SK-N-MC (cell line): ENCODE measurements at regions not wholly inside any gene's neighbourhood (a gene's known extent, or its start where the extent isn't known, plus 50 kb on each side); places are given as distances from the start of the nearest gene placed in this dataset.

ENCODE experiments used
- DNase-seq: peaks from one replicate; pipeline ENCODE4 v3.0.0-alpha.2; 2011; ENCODE audit warnings: low read depth, low spot score
- H3K27ac ChIP-seq: fragments of 200-600 bp; sonication (generic); 2 replicates; pipeline ENCODE4 v1.5.1; 2016; ENCODE audit warnings: mixed run types
- H3K36me3 ChIP-seq: fragments of 200-600 bp; sonication (generic); 2 replicates; pipeline ENCODE4 v1.6.1; 2017; ENCODE audit warnings: antibody characterized with exemption, low read length, mixed read lengths; ENCODE audit not compliant: insufficient read depth
- H3K4me3 ChIP-seq: fragments of 200-600 bp; sonication (generic); 2 replicates; pipeline ENCODE4 v1.5.1; 2016
- H3K9ac ChIP-seq: fragments of 200-600 bp; sonication (generic); 2 replicates; pipeline ENCODE4 v1.8.0; 2017; ENCODE audit warnings: mixed run types, mixed read lengths; ENCODE audit not compliant: insufficient read length
- H3K9me3 ChIP-seq: fragments of 200-600 bp; sonication (generic); 2 replicates; pipeline ENCODE4 v1.6.1; 2017; ENCODE audit warnings: low read depth, mild to moderate bottlenecking, antibody characterized with exemption, low read length, moderate library complexity, mixed read lengths
- EZH2 ChIP-seq: fragments of 200-600 bp; sonication (generic); IDR thresholded peaks from one replicate; pipeline ENCODE4 v1.6.1; 2017; ENCODE audit warnings: antibody characterized with exemption
- FOXP2 ChIP-seq: optimal IDR thresholded peaks from 2 replicates; pipeline ENCODE3; 2011; ENCODE audit warnings: mild to moderate bottlenecking, moderate library complexity; ENCODE audit not compliant: insufficient read depth; ENCODE audit errors: extremely low read length, control extremely low read depth
- POLR2AphosphoS5 ChIP-seq: IDR thresholded peaks from 2 replicates; pipeline ENCODE4 v1.6.1; 2012; ENCODE audit warnings: mild to moderate bottlenecking, low read depth, low read length, borderline replicate concordance

DNA sequence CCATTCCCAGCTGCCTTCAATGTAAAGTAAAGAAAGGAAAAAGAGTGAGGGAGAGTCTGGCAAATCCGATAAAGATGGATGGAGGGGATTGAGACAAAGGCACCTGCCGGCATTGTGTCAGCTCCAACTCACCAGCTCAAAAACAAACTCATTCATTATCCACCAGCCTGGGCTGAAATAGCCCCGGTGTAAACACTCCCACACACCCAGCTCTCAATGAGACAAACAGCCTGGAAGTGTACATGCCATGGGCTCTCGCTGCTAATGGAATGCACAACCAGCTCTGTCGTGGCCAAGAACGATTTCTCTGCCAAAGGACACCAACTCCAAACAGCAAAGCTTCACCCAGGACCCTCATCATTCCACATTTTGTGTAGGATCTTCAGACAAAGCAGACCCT lies 89.3 kb upstream of the OPCML start:
- Histone ChIP-seq H3K9ac (no peak overlapping the region), H3K27ac (no peak overlapping the region), H3K4me3 (no peak overlapping the region), H3K9me3 (no peaks in the 10 kb centered on the region), H3K36me3 (no peaks in the 10 kb centered on the region)
- no peak for DNase-seq
- TF ChIP-seq FOXP2 (no peak), EZH2 (no peak), POLR2AphosphoS5 (no peak)

DNA sequence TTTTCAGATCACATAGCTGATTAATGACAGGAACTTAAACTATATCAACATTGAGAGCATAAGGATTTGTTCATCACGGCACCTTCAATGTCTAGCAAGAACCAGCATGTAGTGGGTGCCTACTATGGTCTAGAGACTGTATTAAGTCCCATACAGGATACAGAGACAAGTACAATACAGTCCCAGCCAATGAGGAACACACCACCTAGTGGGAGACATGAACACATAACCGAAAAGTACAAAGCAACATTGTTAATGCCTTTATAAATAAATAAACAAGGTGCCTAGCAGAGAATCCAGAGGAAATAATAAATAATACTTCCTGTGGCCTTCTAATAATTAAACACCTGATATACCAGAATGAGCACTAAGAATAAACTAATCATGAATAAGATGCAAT lies 87.7 kb upstream of the OPCML start:
- TF ChIP-seq EZH2: no peak
- TF ChIP-seq FOXP2: no peak
- no peak for TF ChIP-seq POLR2AphosphoS5
- H3K36me3 ChIP-seq: no peaks in the 10 kb centered on the region
- H3K9me3 ChIP-seq: no peaks in the 10 kb centered on the region
- DNase-seq: no peak
- H3K9ac ChIP-seq: no peak overlapping the region
- H3K27ac ChIP-seq: no peak overlapping the region
- H3K4me3 ChIP-seq: no peak overlapping the region

DNA sequence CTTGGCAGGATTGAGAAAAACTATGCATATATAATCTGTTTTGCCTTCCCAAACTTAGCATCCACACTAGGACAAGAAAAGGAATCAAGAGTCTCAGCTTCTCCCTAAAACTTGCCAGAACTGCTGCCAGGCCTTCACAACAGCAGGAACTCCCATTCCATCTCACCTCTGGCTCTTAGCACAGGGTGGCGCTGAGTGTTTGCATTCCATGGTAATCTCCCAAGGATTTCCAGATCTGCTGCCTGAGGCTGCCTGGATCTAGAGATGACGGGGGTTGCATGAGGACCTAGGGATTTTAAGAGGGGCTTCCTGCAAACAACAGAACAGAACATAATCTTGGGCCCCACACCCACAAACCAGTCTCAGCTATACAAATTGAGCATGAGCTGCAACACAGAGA lies 87.1 kb upstream of the OPCML start:
- Histone ChIP-seq H3K4me3 (no peak overlapping the region), H3K9me3 (no peaks in the 10 kb centered on the region), H3K36me3 (no peaks in the 10 kb centered on the region), H3K9ac (no peak overlapping the region), H3K27ac (no peak overlapping the region)
- no peak for TF ChIP-seq EZH2
- no peak for TF ChIP-seq POLR2AphosphoS5
- no peak for TF ChIP-seq FOXP2
- DNase-seq: no peak

DNA sequence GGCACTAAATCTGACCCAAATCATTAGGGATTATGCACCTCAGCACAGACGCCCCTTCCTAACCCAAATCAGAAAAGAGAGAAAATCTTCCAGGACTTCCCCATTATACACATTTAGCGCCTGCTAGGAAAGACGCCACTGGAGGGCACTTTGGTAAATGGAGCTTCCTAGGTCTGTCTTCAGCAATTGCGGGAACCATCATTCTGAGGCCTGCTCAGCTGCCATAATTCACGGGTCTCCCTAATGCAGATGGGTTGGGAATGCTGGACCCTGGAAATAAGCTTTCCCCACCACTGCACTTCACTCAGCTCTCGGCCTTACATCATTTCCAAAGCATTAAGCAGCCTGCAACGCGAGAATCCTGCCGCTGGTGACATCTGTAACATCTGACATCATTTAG lies 86.2 kb upstream of the OPCML start:
- Histone ChIP-seq H3K4me3 (no peak overlapping the region), H3K36me3 (no peaks in the 10 kb centered on the region), H3K27ac (no peak overlapping the region), H3K9me3 (no peaks in the 10 kb centered on the region), H3K9ac (no peak overlapping the region)
- TF ChIP-seq EZH2: no peak
- no peak for TF ChIP-seq POLR2AphosphoS5
- no peak for TF ChIP-seq FOXP2
- no peak for DNase-seq

DNA sequence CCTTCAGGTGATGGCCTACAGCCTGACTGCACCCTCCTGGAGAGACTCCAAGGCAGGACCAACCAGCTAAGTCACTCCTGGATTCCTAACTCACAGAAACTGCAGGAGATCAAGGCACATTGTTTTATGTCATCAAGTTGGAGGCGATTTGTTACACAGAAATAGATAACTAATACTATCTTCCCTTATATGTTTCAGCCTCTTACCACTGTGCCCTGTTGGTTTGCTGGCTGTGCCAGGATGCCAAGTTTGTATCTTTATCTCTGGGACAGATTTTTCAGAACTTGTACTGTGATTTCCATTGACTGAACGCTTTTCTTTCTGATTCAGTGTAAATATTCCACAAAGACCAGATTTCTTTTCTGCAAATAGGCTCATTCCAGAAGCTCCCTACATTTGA lies 76.2 kb upstream of the OPCML start:
- Histone ChIP-seq H3K36me3 (no peaks in the 10 kb centered on the region), H3K9ac (no peak overlapping the region), H3K9me3 (no peaks in the 10 kb centered on the region), H3K4me3 (no peak overlapping the region), H3K27ac (no peak overlapping the region)
- DNase-seq: no peak
- TF ChIP-seq POLR2AphosphoS5 (no peak), FOXP2 (no peak), EZH2 (no peak)

DNA sequence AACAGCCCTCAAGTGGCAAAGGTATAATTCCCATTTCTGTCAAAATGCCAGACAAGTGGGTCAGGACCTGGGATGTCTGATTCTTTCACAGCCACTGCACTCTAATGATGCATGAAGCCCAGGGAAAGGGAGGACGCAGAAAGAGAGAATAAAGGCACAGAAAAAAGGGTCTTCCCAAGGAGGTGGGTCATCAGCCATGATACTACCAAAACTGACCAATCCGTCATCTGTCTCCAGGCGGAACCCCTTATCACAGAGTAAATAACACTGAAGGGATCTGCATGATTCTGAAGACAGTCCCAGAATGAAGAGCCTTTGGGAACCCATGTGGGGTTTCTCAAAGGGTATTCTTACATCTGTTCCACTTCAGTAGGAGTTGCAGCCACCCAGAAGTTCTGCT lies 73.8 kb upstream of the OPCML start:
- no peaks in the 10 kb centered on the region for H3K36me3 ChIP-seq
- H3K4me3 ChIP-seq: no peak overlapping the region
- no peak for DNase-seq
- TF ChIP-seq POLR2AphosphoS5 (no peak), EZH2 (no peak), FOXP2 (no peak)
- H3K9ac ChIP-seq: no peak overlapping the region
- no peak overlapping the region for H3K27ac ChIP-seq
- no peaks in the 10 kb centered on the region for H3K9me3 ChIP-seq

DNA sequence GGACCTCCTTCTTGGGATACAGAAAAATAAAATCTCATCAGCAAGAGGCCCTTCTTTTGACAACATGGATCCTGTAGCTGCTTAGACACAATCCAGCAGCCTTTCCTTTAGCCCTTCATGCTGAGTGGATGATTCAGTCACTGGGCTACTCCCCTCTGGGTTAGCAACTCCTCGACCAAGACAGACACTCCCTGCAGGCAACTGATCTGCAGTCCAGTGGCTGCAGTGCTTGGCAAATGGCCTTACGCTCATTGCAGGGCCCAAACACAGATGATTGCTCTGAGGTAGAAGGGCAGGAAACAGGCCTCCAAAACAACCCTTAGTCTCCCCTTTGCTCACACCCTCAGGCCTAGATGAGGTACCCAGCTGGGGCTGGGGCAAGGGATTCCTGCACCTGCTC lies 73.2 kb upstream of the OPCML start:
- no peak overlapping the region for H3K4me3 ChIP-seq
- no peak for DNase-seq
- no peaks in the 10 kb centered on the region for H3K36me3 ChIP-seq
- no peak overlapping the region for H3K27ac ChIP-seq
- H3K9me3 ChIP-seq: no peaks in the 10 kb centered on the region
- H3K9ac ChIP-seq: no peak overlapping the region
- no peak for TF ChIP-seq POLR2AphosphoS5
- TF ChIP-seq FOXP2: no peak
- no peak for TF ChIP-seq EZH2

DNA sequence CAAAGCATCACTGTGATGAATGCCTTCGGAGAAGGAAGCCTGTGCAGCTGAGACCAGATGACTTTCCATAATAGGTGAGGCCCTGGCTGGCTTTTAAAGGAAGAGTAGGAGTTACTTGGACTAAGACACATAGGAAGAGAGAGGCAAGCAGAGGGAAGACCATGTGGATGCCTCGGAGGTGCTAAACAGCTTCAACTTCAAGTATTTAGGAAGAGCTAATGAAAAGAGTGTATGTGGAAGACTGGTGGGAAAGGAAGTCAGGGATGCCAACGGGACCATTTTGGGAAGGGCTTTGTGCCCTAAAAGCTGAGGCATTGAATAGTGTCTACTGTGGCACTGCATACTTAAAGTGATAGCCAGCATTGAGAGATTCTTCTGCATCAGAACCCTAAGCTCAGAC lies 69.3 kb upstream of the OPCML start:
- no peak overlapping the region for H3K27ac ChIP-seq
- no peak for DNase-seq
- H3K4me3 ChIP-seq: no peak overlapping the region
- H3K9ac ChIP-seq: no peak overlapping the region
- H3K36me3 ChIP-seq: no peaks in the 10 kb centered on the region
- no peak for TF ChIP-seq EZH2
- TF ChIP-seq POLR2AphosphoS5: no peak
- no peak for TF ChIP-seq FOXP2
- H3K9me3 ChIP-seq: no peaks in the 10 kb centered on the region

DNA sequence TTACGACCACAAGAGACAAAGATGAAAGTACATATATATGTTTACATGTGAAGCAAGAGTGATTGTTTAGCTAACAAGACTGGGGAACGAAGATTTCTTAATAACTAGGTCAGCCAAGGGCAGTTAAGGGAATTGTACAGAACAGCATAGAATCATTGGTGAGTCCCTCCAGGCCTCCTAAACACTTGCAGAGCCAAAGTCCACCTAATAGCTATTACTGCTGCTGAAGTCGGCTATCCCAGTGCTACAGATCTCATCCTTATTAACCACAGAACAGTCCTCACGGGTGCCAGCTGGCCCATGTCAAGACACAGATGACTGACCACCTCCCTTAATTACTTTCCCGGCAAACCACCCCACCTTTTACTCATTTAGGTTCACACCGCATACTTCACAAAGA lies 68.5 kb upstream of the OPCML start:
- no peak for TF ChIP-seq POLR2AphosphoS5
- TF ChIP-seq EZH2: no peak
- TF ChIP-seq FOXP2: no peak
- H3K36me3 ChIP-seq: no peaks in the 10 kb centered on the region
- H3K9ac ChIP-seq: no peak overlapping the region
- H3K9me3 ChIP-seq: no peaks in the 10 kb centered on the region
- DNase-seq: no peak
- H3K27ac ChIP-seq: no peak overlapping the region
- H3K4me3 ChIP-seq: no peak overlapping the region
